Dermis blood vessel endothelial cell (primary cell): ENCODE measurements at regions not wholly inside any gene's neighbourhood (a gene's known extent, or its start where the extent isn't known, plus 50 kb on each side); places are given as distances from the start of the nearest gene placed in this dataset.
"Not testable (repeated sequence)": the region's sequence is repeated elsewhere in the genome, so short reads cannot be mapped to it uniquely, and the experiment has no call there.

Experiments used
- DNase-seq: peaks from one replicate; pipeline ENCODE4 v3.0.0; 2010

DNA sequence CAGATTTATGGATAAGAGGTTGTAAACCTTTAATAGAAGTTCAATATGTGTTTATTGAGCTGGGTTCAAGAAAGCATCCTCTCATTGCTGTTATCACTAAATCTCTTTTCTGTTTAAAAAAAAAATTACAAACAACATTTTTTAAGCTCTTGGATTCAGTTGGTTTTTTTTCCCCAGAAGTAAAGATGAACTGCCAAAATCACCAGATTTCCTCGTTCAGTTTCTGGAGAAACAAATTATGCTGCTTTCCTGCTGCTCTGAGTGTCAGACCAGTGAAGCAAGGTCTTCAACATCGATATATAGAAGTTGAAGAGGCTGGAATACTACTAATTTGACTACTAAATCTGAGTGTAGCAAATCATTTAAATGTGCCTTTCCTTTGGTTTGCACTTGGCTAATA is 352.1 kb upstream of the IRAK1BP1 start:
- no peak for DNase-seq

DNA sequence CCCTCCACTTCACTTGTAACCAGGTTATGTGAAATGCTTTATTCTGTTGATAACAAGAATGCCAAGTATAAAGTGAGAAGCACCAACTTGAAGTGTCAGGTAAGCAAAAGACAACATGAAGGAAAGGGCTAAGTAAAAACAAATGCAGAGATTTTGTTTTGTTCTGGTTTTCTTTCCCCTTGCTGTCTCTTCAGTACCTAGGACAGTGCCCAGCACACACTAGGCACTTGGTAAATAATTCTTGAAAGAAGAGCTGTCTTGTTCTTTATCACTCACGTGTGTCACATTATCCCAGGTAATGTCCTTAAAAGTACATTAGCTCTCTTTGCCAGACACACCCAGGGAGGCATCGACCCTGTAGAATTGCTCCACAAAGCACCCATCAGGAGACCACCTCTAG is 350.0 kb upstream of the IRAK1BP1 start:
- no peak for DNase-seq

DNA sequence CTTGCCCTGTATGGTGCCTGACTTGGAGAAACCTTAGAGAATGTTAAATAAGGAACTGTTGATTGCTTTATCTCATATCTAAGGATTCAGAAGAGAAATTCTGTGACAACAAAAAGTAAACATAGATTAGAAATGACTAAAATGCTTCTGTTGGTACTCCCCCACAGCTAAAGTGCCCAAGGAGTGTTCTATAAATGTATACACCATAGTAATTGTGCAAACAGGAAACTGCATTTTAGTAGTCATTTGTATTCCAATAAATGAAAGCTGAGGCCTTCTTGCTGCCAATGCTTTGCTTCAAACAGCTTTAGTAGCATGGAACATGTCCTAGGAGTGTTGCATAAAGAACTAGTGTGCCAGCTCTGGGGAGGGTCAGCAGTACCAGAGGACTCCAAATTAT is 343.7 kb upstream of the IRAK1BP1 start:
- no peak for DNase-seq

DNA sequence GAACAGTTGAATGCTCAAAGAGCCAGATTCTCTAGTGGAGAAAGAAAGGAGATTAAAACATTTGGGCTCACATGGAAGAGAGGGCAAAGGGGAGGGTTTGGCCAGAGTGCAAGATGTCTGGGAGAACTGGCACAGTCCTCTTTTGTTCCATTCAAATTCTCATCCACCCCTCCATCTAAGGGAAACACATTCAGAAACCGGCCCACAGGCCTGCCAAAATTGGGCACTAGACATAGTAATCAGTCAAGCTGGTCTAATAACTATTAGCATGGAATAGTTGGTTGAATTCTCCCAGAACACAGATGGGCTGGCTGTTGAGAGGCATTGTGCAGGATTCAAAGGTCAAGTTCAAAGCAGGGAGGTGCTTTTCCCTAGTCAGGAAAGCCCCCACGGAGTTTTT is 341.4 kb upstream of the IRAK1BP1 start:
- no peak for DNase-seq

DNA sequence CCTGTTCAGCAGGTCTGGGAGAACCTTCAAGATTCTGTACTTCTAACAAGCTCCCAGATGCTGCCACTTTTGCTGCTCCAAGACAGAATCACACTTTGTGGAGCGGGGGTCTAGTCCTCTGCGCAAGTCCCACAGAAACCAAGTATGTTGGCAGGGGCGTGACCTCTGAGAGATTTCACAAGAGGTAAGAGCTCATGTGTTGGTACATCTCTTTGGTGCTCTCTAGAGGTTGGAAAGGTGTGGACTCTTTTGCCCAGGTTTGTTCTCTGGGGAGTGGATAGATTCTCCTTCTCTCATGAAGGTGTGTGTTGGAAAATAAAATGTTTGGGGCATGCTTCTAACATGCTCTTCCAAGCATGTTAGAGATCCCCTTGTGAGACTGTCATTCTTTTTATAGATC is 340.9 kb upstream of the IRAK1BP1 start:
- no peak for DNase-seq

DNA sequence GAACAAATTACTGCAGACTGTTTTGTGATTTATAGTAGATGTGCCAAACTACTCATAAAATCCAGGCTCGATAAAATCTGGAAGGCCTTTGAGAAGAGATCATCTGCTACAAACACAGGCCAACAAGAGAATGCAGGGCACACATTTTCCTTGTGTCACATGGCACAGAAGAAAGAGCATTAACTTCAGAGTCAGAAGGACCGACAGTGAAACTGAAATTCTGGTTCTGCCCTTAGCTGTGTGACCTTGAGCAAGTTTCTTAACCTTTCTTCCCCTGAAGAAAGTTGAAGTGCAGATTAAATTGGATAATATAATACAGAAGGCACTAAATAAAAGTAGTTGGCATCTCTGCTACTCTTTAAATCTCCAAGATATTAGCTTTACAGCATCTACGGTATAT is 338.4 kb upstream of the IRAK1BP1 start:
- DNase-seq: no peak

DNA sequence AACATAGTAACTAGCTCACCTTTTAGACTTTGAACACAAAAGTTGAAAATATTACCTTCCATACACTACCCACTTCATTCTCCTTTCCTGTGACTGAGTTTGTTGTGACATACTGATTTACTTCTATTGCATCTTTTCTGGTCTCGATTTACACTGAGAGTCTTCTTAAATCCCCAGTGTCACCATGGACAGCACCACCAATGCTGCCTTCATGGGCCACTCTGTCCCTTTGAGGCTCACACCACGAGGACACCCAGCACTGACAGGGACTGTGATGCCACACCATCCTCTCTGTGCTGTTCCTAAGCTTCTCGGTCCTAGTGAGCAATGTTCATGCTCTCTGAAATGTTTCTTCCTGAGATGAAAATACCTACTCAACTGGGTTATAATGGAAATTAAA is 337.1 kb upstream of the IRAK1BP1 start:
- DNase-seq: no peak

DNA sequence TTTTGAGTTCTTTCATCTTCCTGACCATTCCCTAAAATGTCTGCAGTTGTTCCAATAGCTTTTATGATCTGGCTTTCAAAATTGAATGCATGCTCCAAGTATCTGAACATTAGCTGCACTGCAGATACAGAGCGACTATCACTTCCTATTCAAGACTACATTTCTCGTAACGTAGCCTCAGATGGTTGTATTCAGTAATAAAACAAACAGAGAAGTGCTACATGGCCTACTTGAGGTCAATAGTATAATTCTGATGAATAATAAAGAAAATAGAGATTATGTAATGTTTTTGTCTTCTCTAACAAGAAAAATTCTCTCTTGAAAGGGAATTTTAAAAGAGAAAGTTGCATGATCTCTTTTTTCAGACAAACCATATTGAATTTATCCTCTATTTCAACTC is 333.9 kb upstream of the IRAK1BP1 start:
- peak; percentile 31 for DNase-seq

DNA sequence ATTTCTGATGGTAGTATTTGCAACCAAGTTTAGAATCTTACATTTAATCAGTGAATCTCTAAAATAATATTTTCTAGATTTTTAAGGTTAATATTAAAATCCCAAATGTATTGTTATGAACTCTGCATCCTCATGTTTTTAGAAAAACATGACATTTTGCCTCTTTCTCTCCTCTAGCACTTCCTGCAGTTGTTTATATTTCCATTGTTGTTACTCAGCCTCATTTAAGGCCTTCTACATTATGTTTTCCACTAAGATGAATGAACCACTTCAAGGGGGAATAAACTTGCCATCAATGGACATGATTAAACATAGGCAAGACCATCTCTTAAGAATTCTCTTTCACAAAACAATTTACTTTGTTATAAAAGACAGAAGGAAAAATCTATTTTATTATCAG is 333.5 kb upstream of the IRAK1BP1 start:
- DNase-seq: peak; percentile 21

DNA sequence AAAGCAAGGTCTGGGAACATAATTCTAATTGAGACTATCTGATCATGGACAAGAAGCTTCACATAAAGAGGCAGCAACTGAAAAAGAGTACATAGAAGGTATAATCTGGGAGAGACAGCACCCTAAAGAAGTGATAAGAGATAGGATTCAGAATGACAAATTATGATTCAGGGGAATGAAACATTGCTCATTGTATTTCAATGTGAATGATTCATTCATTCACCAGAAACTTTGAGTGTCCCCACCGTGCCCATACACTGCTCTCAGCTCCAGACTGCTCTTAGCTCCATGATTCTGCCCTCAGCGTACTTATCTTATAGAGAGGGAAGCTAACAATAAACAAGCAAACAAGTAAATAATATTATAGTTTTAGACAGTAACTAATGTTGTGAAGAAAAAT is 329.3 kb upstream of the IRAK1BP1 start:
- DNase-seq: peak; percentile 19

DNA sequence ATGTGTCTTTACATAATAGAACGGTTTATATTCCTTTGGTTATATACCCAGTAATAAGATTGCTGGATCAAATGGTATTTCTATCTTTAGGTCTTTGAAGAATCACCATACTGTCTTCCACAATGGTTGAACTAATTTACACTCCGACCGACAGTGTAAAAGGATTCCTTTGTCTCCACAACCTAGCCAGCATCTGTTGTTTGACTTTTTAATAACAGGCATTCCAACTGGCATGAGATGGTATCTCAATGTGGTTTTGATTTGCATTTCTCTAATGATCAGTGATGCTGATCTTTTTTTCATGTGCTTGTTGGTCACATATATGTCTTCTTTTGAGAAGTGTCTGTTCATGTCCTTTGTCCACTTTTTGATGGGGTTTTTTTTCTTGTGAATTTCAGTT is 319.7 kb upstream of the IRAK1BP1 start:
- not testable (repeated sequence) for DNase-seq

DNA sequence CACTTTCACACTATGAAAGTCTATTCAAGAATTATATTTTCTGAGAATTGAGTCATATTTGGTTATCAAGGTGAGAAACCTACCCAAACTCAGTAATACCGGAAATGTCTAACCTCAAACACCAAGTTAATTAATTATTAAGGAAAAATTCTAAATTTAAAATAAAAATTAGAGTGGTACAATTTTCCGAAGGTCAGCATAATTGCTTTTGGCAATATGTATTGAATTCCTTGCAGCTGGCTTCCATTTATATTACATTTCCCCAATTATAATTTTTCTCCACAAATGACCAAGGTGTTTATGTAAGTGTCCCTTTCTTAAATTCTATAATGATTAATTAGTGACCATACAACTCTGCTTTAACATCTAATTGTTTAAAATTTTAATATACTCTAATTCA is 316.0 kb upstream of the IRAK1BP1 start:
- no peak for DNase-seq

DNA sequence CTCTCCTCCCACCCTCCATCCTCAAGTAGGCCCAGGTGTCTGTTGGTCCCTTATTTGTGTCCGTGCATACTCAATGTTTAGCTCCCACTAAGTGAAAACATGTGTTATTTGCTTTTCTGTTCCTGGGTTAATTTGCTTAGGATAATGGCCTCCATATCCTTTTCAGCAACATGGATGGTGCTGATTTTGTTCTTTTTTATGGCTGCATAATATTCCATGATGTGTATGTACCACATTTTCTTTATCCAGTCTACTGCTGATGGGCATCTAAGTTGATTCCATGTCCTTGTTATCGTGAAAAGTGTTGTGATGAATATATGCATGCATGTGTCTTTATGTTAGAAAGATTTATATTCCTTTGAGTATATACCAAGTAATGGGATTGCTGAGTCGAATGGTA is 314.9 kb upstream of the IRAK1BP1 start:
- no peak for DNase-seq

DNA sequence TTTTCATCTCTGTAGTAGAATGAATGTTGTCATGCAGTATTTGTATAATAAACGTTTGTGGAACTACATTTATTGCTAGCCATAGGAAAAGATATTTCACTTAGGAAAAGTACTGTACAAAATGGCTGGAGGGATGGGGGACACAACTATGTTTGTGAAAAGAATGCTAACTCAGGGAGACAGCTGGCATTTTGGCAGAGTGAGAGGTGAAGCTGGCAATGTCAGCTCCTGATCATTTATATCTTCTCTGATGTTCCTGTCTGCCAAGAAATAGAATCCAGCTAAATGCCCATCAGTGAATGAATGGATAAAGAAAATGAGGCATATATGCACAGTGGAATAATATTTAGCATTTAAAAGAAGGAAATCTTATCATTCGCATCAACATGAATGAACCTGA is 313.0 kb upstream of the IRAK1BP1 start:
- no peak for DNase-seq

DNA sequence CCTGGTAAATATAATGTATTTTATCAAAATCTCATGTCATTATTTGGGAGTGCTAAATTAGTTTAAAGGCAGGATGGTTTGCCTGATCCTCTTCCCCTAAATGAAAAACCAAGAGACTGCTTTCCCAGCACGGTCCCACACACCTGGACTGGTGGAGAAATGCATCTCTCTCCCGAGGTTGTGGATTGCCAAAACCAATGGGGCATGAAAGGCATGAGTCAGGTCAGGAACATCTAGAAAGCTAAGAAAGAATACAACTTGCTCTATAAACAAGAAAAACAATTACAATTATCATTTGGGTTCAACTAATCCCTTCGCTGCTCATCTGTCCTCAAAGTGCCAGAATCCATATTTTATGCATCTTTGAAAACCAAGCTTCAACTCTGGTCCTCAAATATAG is 308.3 kb upstream of the IRAK1BP1 start:
- DNase-seq: no peak

DNA sequence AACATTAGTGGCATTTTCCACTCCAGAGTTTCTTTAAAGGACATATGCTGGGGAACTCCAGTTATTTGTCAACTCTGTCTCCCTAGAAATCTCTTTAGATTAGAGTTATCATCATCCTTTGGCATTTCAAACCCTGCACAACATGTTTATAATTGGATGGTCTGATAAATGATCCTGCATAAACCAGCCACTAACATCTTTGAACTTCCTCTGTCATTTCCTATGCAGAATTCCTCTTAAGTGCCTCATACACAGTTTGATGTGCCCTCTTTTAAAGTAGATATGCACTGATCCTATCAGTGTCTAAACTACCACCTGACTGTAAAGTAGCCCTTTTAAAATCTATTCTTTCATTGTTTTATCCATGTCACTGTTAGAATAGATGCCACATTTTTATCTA is 306.3 kb upstream of the IRAK1BP1 start:
- peak; percentile 58 for DNase-seq

DNA sequence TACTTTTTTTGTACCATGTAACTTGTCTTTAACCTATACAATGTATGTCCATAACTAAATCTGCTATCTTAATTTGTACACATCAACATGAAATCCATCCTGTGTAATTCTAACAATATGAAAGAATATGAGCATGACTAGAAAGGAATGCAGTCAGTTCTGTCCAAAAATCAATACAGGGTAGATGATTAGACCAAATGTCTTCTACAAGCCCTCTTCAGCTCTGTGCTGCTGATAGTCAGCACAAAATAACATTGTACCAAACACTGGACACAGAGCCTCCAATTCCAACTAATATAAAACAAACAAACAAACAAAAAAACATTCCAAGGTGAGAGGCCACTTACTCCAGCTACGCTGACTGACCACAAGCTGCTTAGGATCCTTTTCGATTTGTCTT is 301.4 kb upstream of the IRAK1BP1 start:
- no peak for DNase-seq

DNA sequence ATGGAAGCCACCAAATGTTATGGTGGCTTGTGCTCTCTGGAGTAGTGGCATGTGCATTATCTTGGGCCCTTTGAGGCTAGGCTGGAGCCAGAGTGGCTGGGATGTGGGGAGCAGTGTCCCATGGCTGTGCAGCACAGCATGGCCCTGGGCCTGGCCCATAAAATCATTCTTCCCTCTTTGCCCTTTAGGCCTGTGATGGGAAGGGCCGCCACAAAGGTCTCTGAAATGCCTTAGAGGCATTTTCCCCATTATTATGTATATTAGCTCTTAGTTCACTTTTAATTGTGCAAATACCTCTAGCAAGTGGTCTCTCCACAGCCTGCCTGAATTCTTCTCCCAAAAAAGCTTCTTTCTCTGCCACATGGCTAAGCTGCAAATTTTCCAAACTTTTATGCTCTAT is 297.3 kb upstream of the IRAK1BP1 start:
- DNase-seq: no peak

DNA sequence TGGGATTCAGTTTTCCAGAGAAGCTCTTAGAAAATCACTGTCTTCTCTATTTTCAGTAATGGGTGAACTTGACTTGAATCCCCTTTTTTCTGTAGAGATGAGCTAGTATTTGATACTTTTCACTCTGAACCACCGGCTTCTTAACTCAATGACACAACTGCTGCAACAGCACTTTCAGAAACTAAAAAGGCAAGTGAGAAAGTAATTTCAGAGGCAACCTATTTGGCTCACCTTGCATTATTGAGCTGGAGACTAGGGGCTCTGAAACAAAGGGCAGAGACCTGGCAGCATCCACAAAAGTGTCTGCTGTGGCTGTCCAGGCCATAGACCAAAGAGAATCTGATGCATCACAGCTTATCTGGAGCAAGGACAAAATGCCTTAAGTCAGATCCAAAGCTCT is 289.8 kb upstream of the IRAK1BP1 start:
- DNase-seq: no peak

DNA sequence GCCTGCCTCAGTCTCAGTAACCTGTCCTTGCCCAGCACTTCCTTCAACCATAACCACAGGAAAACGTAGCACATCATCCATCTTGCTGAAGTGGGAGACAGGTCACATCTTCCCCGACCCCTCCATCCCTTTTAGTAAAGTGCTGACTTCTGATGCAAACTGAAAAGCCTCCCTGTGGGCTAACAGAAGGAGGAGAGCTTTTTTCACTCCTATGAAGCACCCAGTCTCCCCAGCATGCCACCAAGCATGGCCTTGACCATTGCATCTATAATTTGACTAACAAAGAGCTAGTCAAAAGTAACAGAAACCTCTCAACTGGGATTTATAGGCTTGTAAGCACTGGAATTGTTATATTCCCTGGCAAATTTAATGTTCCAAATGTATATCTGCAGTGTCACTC is 288.9 kb upstream of the IRAK1BP1 start:
- no peak for DNase-seq

DNA sequence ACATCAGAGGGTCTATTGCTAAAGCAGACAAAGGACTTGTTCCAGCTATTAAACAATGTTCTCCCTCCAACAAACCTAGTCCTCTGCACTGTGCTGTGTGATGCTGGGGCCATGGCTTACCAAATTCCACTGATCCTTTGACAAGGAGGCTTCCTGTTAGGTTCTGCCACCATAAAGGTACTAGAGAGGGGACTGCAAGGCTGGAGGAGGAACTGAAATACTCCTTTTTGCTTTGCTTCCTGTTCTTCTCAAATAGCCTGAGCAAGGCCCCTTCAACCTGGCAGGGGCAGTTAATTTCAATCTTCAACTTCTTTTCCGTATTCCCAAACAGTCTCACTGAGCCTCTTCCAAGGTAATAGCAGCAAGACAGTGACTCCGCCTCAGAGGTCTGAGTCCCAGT is 286.4 kb upstream of the IRAK1BP1 start:
- no peak for DNase-seq

DNA sequence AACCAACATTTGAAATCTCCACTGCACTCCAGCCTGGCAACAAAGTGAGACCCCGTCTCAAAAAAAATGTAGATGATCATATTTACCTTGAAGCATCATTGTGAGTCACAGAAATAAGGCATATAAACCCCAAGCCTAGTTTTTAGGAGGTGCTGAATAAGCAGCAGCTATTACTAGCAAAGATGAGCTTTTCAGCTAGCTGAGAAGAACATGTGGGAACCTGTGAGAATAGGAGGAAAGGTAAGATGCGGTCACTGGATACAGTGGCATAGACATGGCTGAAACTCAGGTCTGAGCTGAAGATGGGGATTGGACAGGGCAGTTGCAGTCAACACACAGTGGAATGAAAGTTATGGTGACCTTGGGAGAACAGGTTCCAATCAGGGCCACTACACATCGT is 284.3 kb upstream of the IRAK1BP1 start:
- DNase-seq: no peak

DNA sequence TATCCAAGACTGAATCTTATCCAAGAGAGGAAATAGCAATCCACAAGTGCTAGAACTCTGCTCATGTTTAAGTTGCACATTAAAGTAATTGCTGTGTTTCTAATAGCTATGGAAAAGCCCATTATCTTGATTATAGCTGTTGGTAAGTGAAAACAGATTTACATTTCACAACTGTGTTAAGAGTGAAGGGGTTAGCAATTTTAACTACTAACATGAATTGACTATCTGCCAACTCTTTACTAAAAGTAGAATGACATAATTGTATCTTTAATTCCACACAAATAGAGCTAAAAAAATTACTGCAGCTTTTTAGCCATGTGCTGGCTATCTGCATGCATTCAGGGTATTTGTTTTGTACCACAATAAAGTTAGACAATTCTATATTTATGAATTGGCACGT is 277.9 kb upstream of the IRAK1BP1 start:
- DNase-seq: no peak

DNA sequence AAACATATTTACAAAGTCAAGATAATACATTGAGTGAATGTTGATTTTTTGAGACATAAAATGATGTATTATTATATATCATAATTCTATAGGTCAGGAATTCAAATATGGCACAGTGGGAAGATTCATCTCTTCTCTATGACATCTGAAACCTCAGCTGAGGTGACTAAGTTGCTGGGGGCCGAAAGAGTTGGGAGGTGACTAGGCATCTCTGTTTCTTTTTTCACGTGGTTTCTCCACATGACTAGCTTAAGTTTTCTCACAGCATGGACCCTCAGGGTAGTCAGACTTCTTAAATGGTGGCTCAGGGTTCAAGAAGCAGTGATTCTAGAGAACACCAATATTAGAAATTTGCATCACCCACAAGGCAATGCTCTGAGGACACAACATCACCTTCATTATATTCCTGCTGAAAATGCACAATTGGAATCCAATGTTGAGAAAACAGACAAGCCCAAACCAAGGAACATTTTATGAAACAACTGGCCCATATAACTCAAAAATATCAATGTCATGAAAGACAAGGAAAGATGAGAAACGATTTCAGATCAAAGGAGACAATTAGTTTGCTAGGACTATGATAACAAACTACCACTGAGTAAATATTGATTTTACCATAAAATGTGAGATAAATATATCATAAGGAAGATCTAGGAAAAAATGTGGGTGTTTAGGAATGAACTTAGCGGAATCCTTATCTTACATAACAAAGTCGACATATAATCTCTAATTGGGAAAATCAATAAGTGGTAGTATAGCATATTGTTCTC is 273.3 kb upstream of the IRAK1BP1 start:
- no peak for DNase-seq

DNA sequence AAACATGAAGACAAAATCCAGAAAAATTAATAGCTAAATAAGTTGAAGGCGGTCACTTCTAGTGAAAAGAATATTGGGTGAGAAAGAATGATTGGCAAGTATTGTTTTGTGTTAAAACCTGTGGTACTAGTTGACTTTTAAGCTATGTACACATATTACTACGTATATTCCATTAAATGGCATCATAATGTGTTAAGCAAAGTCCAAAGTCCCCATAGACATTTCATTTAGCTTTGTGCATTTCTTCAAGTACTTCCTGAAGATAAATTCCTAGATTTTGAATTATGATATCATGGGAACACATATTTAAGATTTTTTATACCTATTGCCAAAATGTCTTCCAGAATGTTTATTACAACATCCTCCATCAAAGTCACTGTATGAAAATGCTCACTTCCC is 272.7 kb upstream of the IRAK1BP1 start:
- DNase-seq: no peak
